Limb (tissue), 2 donors: ENCODE measurements at regions not wholly inside any gene's neighbourhood (a gene's known extent, or its start where the extent isn't known, plus 50 kb on each side); places are given as distances from the start of the nearest gene placed in this dataset.

Experiments used
- DNase-seq, 2 donors: peaks; one replicate each; pipeline ENCODE4 v3.0.0-alpha.2; 2016; ENCODE audit errors: extremely low spot score in 2 of 2

GRCh38 chr18:3358310-3358709 is 91.7 kb upstream of the TGIF1 start:
- peak in 1 of 2 donors; percentile 34 for DNase-seq

- no peak for DNase-seq
Observed at GRCh38 chr18:3360211-3360610, 89.8 kb upstream of the TGIF1 start.

DNA sequence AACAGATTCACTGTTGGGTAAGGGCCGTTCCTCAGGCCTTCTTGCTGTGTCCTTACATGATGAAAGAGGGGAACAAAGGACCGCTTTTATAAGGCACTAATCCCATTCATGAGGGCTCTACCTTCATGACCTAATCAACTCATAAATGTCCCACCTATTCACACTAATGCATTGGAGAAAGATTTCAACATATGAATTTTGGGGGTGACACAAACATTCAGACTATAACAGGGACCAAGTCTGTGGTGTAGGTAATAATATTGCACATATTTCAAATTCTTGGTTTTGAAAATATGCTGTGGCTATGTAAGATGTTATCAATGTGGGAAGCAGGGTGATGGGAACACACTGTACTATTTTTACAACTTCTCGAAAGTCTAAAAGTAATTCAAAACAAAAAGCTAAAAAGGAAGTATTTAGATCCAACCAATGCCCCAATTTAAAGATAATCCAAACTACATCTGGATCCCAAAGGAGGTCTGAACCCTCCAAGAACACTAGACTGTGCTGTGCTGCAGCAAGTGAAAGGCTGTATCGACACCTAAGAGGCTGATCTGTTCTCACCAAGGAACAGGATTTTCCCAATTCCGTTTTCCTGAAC is 82.4 kb upstream of the TGIF1 start:
- DNase-seq, result no peak

GRCh38 chr18:3368193-3368592 is 81.8 kb upstream of the TGIF1 start:
- DNase-seq, result no peak

DNA sequence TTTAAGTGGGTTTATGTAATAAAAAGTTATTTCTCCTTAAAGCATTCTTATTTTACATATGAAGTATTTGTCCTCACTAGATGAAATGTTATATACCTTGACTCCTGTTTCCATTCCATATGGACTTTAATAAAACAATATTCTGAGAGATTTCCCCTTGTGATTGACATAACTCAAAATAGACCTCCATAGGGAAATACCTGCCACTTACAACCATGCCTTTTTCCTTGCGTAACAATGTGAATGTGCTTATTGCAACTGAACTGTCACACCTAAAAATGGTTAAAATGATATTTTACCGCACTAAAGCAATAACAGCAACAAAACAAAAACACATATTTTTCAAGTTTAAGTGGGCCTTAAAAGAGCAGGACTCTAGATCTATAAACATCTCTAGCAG is 70.3 kb upstream of the TGIF1 start:
- DNase-seq, result no peak

GRCh38 chr18:3380384-3380961 is 69.5 kb upstream of the TGIF1 start:
- DNase-seq, result no peak

GRCh38 chr18:3383381-3383915 is 66.5 kb upstream of the TGIF1 start:
- no peak for DNase-seq

DNA sequence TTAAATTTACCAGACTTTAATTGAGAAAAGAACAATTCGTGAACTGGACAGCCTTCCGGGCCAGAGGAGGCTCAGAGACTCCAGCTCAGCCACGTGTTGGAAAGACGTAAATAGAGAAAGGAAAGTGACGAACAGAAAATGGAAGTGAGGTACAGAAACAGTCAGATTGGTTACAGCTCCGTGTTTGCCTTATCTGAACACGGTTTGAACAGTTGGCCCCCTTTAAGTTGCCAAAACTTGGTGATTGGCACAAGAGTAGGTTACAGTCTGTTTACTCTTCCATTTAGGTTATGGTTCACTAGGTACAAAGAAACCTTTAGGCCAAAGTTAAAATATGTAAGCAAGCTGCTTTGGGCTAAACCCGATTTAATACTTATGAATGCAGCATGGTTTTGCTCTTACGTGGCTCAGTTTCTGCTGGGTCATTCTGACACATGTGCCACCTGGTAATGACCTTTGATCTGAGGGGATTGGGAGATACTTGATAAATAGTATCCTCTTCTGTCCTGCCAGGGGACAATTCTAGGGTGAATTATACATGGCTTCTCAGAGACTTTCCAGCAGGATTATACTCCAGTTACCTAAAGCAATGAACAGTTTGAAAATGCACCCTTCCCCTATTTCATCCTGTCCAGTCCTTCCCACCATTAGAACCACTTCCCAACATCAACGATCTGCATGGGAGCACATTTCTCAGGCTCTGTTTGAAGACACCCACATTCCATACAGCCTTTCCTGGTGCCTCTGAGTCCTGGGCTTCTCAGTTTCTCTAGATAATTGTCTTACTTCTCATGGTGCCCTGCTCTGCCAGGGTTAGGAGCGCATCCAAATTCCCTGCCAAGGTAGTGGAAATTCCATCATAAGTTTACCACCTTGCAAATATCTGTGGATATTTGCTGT is 65.1 kb upstream of the TGIF1 start:
- DNase-seq, result no peak

DNA sequence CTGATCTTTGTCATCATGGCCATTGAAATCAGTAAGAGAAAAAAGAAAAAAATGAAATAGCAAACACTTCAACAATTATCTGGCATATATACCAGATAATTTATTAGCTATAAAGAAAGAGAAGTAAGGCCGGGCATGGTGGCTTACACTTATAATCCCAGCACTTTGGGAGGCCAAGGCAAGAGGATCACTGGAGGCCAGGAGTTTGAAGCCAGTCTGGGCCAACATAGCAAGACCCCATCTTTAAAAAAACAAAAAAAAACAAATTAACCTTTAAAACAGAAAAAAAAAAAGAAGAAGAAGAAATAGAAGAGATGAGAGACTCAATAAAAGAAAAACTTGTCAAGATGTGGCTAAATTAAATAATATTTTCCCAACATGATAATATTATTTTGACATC is 61.6 kb upstream of the TGIF1 start:
- DNase-seq, result no peak

DNA sequence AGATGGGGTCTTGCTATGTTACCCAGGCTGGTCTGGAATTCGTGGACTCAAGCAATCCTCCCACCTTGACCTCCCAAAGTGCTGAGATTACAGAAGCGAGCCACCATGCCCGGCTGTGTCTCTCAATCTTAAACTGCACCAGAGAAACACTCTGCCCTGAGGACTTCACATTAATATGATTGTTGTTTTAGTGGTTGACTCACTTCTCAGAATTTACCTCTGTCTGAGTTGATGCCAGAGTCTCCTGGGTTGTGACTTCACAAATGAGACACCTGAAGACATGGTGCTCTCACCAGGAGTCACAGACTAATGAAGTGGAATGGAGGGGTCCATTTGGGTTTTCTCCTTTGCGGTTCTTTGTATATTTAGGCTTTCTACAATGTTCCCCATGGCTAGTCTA is 61.0 kb upstream of the TGIF1 start:
- DNase-seq, result no peak

GRCh38 chr18:3389977-3390376 is 60.0 kb upstream of the TGIF1 start:
- no peak for DNase-seq

GRCh38 chr18:3391704-3392466 is 58.1 kb upstream of the TGIF1 start:
- no peak for DNase-seq

- DNase-seq, result no peak
Observed at GRCh38 chr18:3392467-3392855, 57.5 kb upstream of the TGIF1 start.

GRCh38 chr18:3394648-3395047 is 55.3 kb upstream of the TGIF1 start:
- DNase-seq, result no peak

GRCh38 chr18:3395466-3395865 is 54.5 kb upstream of the TGIF1 start:
- no peak for DNase-seq

DNA sequence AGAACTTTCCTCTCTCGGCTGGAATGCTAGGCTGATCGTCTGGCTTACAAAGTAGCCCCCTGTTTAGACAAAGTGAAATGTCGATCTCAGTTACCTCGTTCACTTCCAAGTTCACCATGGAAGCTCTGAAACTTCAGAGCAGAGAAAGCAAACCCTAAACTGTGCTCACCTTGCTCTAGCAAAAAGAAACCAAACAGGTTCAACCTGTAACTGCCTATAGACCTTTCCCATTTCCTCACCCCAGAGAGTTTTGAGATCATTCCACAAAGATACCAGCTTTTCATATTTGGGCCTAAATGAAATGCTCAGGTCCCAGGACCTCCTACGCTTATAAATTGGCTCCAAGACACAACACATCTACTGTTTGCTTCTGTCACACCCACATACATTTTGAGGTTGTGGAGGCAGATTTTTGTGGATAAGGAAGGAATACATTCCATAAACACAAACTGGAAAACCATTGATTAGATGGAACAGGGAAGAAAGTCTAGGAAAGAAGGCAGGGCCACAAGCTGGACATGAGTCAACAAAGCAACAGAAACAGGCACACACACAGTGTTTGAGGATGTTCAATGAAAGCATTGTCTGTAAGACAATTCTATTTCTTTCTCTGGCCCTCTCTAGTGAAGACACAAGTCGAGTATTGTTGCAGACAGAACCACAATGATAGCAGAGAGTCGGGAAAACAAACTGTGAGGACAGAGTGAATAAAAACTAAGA is 52.8 kb upstream of the TGIF1 start:
- no peak for DNase-seq

- DNase-seq, result no peak
Observed at GRCh38 chr18:3397786-3398185, 52.2 kb upstream of the TGIF1 start.
